ENCODE measurements at regions not wholly inside any gene's neighbourhood (a gene's known extent, or its start where the extent isn't known, plus 50 kb on each side); places are given as distances from the start of the nearest gene placed in this dataset.

- Histone ChIP-seq H3K4me1 (ENCODE audit: insufficient read depth, poor library complexity, severe bottlenecking) (no peaks in the 10 kb centered on the region), H3K4me3 (ENCODE audit: severe bottlenecking) (no peak overlapping the region), H3K36me3 (ENCODE audit: low read depth) (no peaks in the 10 kb centered on the region), H3K9me3 (ENCODE audit: severe bottlenecking) (no peaks in the 10 kb centered on the region), H3K27ac (ENCODE audit: poor library complexity, severe bottlenecking) (no peak overlapping the region), H3K27me3 (ENCODE audit: insufficient read depth, poor library complexity, severe bottlenecking) (no peaks in the 10 kb centered on the region)
- TF ChIP-seq CTCF (IDR thresholded peaks at IDR 0.05; ENCODE audit: poor library complexity, severe bottlenecking) = no peak
- no peak for ATAC-seq (ENCODE audit: low read depth)
- no peak for DNase-seq (ENCODE audit: low spot score)
Observed at GRCh38 chr21:25081096-25081495, 526.2 kb downstream of the MRPL39 start.

GRCh38 chr21:25080661-25081060, 526.6 kb downstream of the MRPL39 start:
- DNase-seq (ENCODE audit: low spot score) = no peak
- no peak for TF ChIP-seq CTCF (IDR thresholded peaks at IDR 0.05; ENCODE audit: poor library complexity, severe bottlenecking)
- ATAC-seq (ENCODE audit: low read depth) = no peak

GRCh38 chr21:25080141-25080540, 527.1 kb downstream of the MRPL39 start:
- no peak for TF ChIP-seq CTCF (IDR thresholded peaks at IDR 0.05; ENCODE audit: poor library complexity, severe bottlenecking)
- Histone ChIP-seq H3K27me3 (ENCODE audit: insufficient read depth, poor library complexity, severe bottlenecking) (no peaks in the 10 kb centered on the region), H3K36me3 (ENCODE audit: low read depth) (no peaks in the 10 kb centered on the region), H3K27ac (ENCODE audit: poor library complexity, severe bottlenecking) (no peak overlapping the region), H3K4me3 (ENCODE audit: severe bottlenecking) (no peak overlapping the region), H3K4me1 (ENCODE audit: insufficient read depth, poor library complexity, severe bottlenecking) (no peaks in the 10 kb centered on the region), H3K9me3 (ENCODE audit: severe bottlenecking) (no peaks in the 10 kb centered on the region)
- DNase-seq (ENCODE audit: low spot score) (no peak), ATAC-seq (ENCODE audit: low read depth) (no peak)

More at GRCh38 chr21:25080661-25081060, 526.6 kb downstream of the MRPL39 start:
- H3K27me3 ChIP-seq (ENCODE audit: insufficient read depth, poor library complexity, severe bottlenecking) = no peaks in the 10 kb centered on the region
- H3K9me3 ChIP-seq (ENCODE audit: severe bottlenecking) = no peaks in the 10 kb centered on the region
- H3K36me3 ChIP-seq (ENCODE audit: low read depth) = no peaks in the 10 kb centered on the region
- no peak overlapping the region for H3K4me3 ChIP-seq (ENCODE audit: severe bottlenecking)
- H3K4me1 ChIP-seq (ENCODE audit: insufficient read depth, poor library complexity, severe bottlenecking) = no peaks in the 10 kb centered on the region
- H3K27ac ChIP-seq (ENCODE audit: poor library complexity, severe bottlenecking) = no peak overlapping the region

GRCh38 chr21:25079053-25079452, 528.2 kb downstream of the MRPL39 start:
- Histone ChIP-seq H3K4me1 (ENCODE audit: insufficient read depth, poor library complexity, severe bottlenecking) (no peaks in the 10 kb centered on the region), H3K27me3 (ENCODE audit: insufficient read depth, poor library complexity, severe bottlenecking) (no peaks in the 10 kb centered on the region), H3K4me3 (ENCODE audit: severe bottlenecking) (no peak overlapping the region), H3K36me3 (ENCODE audit: low read depth) (no peaks in the 10 kb centered on the region), H3K9me3 (ENCODE audit: severe bottlenecking) (no peaks in the 10 kb centered on the region), H3K27ac (ENCODE audit: poor library complexity, severe bottlenecking) (no peak overlapping the region)
- no peak for DNase-seq (ENCODE audit: low spot score)
- no peak for TF ChIP-seq CTCF (IDR thresholded peaks at IDR 0.05; ENCODE audit: poor library complexity, severe bottlenecking)
- ATAC-seq (ENCODE audit: low read depth) = no peak

- Histone ChIP-seq H3K36me3 (ENCODE audit: low read depth) (no peaks in the 10 kb centered on the region), H3K4me1 (ENCODE audit: insufficient read depth, poor library complexity, severe bottlenecking) (no peaks in the 10 kb centered on the region), H3K27ac (ENCODE audit: poor library complexity, severe bottlenecking) (no peak overlapping the region), H3K4me3 (ENCODE audit: severe bottlenecking) (no peak overlapping the region), H3K27me3 (ENCODE audit: insufficient read depth, poor library complexity, severe bottlenecking) (peaks cover 6% of the 10 kb centered on the region), H3K9me3 (ENCODE audit: severe bottlenecking) (no peaks in the 10 kb centered on the region)
- ATAC-seq (ENCODE audit: low read depth) = no peak
- TF ChIP-seq CTCF (IDR thresholded peaks at IDR 0.05; ENCODE audit: poor library complexity, severe bottlenecking) = no peak
- DNase-seq (ENCODE audit: low spot score) = no peak
Observed at GRCh38 chr21:25062061-25062460, 545.2 kb downstream of the MRPL39 start.

All from RWPE2 (cell line).